OCI-LY7 (cell line): ENCODE measurements at regions not wholly inside any gene's neighbourhood (a gene's known extent, or its start where the extent isn't known, plus 50 kb on each side); places are given as distances from the start of the nearest gene placed in this dataset.

Experiments used
- BruUV-seq: library from RNA; stranded (reverse); fragments of 400-500 nt; replicated peaks from 2 replicates; lab custom pipeline; 2021; lab: Mats Ljungman, UMichigan
- CTCF ChIA-PET: fragments of 300-600 bp; sonication (Branson Sonifier 250); formaldehyde crosslinking; loops from one replicate; lab custom pipeline; 2022; ENCODE audit warnings: antibody characterized with exemption; ENCODE audit not compliant: unreplicated experiment; lab: Charles Lee
- POLR2A ChIA-PET: fragments of 300-600 bp; sonication (Branson Sonifier 250); formaldehyde crosslinking; loops from one replicate; lab custom pipeline; 2022; ENCODE audit warnings: antibody characterized with exemption; lab: Charles Lee
- DNase-seq: peaks from one replicate; pipeline ENCODE4 v3.0.0-alpha.2; 2015; ENCODE audit warnings: low spot score
- H2AFZ ChIP-seq: fragments of 200-600 bp; sonication (generic), shearing (Covaris generic); 2 replicates; pipeline ENCODE4 v1.6.1; 2014; ENCODE audit warnings: mild to moderate bottlenecking, antibody characterized with exemption, low read length, moderate library complexity
- H3K27ac ChIP-seq: fragments of 200-600 bp; sonication (generic); 2 replicates; pipeline ENCODE4 v1.5.1; 2014; ENCODE audit warnings: mixed run types, low read depth, mild to moderate bottlenecking, moderate library complexity, low read length, inconsistent platforms; ENCODE audit not compliant: poor library complexity, severe bottlenecking
- H3K36me3 ChIP-seq: fragments of 200-600 bp; sonication (generic); 2 replicates; pipeline ENCODE4 v1.6.1; 2014; ENCODE audit warnings: mild to moderate bottlenecking, antibody characterized with exemption, low read length, moderate library complexity, mixed read lengths; ENCODE audit not compliant: insufficient read depth
- H3K4me1 ChIP-seq: fragments of 200-600 bp; sonication (generic); 2 replicates; pipeline ENCODE4 v1.5.1; 2014; ENCODE audit warnings: mild to moderate bottlenecking, low read length; ENCODE audit not compliant: insufficient read depth, poor library complexity, severe bottlenecking
- H3K4me2 ChIP-seq: fragments of 200-600 bp; sonication (generic); 2 replicates; pipeline ENCODE4 v1.6.1; 2014; ENCODE audit warnings: mild to moderate bottlenecking, low read length
- H3K4me3 ChIP-seq: fragments of 200-600 bp; sonication (generic); 2 replicates; pipeline ENCODE4 v1.5.1; 2014; ENCODE audit warnings: mild to moderate bottlenecking, low read depth, low read length; ENCODE audit not compliant: poor library complexity, severe bottlenecking
- H3K79me2 ChIP-seq: fragments of 200-600 bp; sonication (generic); 2 replicates; pipeline ENCODE4 v1.6.1; 2016; ENCODE audit warnings: low read depth, mild to moderate bottlenecking, low read length, moderate library complexity, mixed read lengths; ENCODE audit not compliant: insufficient read depth
- H3K9me2 ChIP-seq: fragments of 200-600 bp; sonication (generic); 2 replicates; pipeline ENCODE4 v1.6.1; 2016; ENCODE audit warnings: mild to moderate bottlenecking, low read length, mixed read lengths; ENCODE audit not compliant: insufficient read depth
- H3K9me3 ChIP-seq: fragments of 200-600 bp; sonication (generic); 2 replicates; pipeline ENCODE4 v1.6.1; 2014; ENCODE audit warnings: mild to moderate bottlenecking, mixed run types, low read length, mixed read lengths
- H4K20me1 ChIP-seq: fragments of 200-600 bp; sonication (generic); 2 replicates; pipeline ENCODE4 v1.6.1; 2014; ENCODE audit warnings: mild to moderate bottlenecking, antibody characterized with exemption, low read length, moderate library complexity, mixed read lengths; ENCODE audit not compliant: insufficient read depth
- EZH2phosphoT487 ChIP-seq: fragments of 200-600 bp; sonication (generic); IDR thresholded peaks from 2 replicates; pipeline ENCODE4 v1.6.1; 2018; ENCODE audit warnings: low read depth, borderline replicate concordance, mild to moderate bottlenecking, mixed run types, antibody characterized with exemption, low read length, moderate library complexity, mixed read lengths
- intact Hi-C: fragments of 100-400 bp; cut with micrococcal nuclease; formaldehyde crosslinking; loops from one replicate; pipeline ENCODE4 v1.10.0; 2022; ENCODE audit not compliant: unreplicated experiment
- TF ChIP-seq, protein P1 (sequence below): fragments of 200-600 bp; sonication (generic); conservative IDR thresholded peaks from 2 replicates; pipeline ENCODE4 v1.5.1; 2014; ENCODE audit warnings: mild to moderate bottlenecking, antibody characterized with exemption, low read length, moderate library complexity, mixed read lengths

DNA sequence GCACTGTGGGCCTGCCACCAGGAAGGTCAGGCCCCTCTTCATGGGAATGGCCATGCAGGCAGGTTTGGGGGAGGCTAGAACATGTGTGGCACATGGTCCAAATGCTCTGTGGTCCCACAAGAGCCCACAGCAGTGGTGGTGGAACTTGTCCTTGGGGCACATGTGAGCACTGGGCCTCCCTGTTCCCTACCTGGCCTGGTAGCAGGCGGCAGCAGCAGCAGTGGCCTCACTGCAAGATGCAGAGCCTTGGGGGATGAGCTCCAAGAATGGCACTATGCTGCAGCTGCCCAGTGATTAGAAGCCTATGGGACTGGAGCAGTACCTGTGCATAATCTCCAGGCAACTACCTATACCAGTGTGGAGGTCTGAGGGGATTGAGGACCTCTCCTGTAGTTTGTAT lies 197.0 kb upstream of the DCAF8L1 start:
- H3K9me2 ChIP-seq, result no peaks in the 10 kb centered on the region
- H3K9me3 ChIP-seq, result no peaks in the 10 kb centered on the region
- no peak overlapping the region for H3K4me2 ChIP-seq
- intact Hi-C loops, result loop anchor here (10.0 kb wide), 1 partner anchor 1057 kb away; no protein-coding TSS in a partner anchor
- no peak for TF ChIP-seq EZH2phosphoT487
- TF ChIP-seq, protein P1, sequence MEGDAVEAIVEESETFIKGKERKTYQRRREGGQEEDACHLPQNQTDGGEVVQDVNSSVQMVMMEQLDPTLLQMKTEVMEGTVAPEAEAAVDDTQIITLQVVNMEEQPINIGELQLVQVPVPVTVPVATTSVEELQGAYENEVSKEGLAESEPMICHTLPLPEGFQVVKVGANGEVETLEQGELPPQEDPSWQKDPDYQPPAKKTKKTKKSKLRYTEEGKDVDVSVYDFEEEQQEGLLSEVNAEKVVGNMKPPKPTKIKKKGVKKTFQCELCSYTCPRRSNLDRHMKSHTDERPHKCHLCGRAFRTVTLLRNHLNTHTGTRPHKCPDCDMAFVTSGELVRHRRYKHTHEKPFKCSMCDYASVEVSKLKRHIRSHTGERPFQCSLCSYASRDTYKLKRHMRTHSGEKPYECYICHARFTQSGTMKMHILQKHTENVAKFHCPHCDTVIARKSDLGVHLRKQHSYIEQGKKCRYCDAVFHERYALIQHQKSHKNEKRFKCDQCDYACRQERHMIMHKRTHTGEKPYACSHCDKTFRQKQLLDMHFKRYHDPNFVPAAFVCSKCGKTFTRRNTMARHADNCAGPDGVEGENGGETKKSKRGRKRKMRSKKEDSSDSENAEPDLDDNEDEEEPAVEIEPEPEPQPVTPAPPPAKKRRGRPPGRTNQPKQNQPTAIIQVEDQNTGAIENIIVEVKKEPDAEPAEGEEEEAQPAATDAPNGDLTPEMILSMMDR, result no peak
- DNase-seq, result no peak
- no TSS peak for BruUV-seq
- no peak overlapping the region for H3K27ac ChIP-seq
- H2AFZ ChIP-seq, result no peak overlapping the region
- H4K20me1 ChIP-seq, result no peaks in the 10 kb centered on the region
- no peaks in the 10 kb centered on the region for H3K79me2 ChIP-seq
- ChIA-PET POLR2A (interaction anchor here (0.6 kb wide), 1 partner anchor 1645 kb away, joined by 4 read pairs; no protein-coding TSS in a partner anchor), CTCF (no interaction called here)
- no peak overlapping the region for H3K4me3 ChIP-seq
- no peaks in the 10 kb centered on the region for H3K4me1 ChIP-seq
- no peaks in the 10 kb centered on the region for H3K36me3 ChIP-seq

DNA sequence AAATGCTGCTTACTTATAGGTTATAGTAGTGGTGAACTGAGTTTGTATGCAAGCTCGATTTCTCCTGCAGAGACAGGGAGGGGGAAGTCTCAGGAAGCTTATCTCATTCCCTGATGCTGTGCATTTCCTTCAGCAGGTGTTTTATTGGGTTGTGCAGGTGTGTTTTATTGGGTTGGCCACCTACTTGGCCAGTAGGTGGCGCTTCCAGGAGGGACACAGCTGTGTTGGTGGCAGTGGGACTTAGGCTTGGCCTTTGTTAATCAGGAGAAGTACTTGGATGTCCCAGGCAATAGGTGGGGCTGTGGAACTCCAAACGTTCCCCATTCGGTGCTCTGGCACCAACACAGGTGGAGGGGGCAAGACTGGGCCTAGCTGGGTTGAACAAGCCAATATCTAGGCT lies 196.0 kb upstream of the DCAF8L1 start:
- DNase-seq, result peak; percentile 0
- Histone ChIP-seq H3K9me3 (no peaks in the 10 kb centered on the region), H3K9me2 (no peaks in the 10 kb centered on the region), H3K4me1 (no peaks in the 10 kb centered on the region), H3K4me2 (no peak overlapping the region), H4K20me1 (no peaks in the 10 kb centered on the region), H3K79me2 (no peaks in the 10 kb centered on the region), H3K36me3 (no peaks in the 10 kb centered on the region), H3K4me3 (no peak overlapping the region), H2AFZ (no peak overlapping the region), H3K27ac (no peak overlapping the region)
- BruUV-seq, result no TSS peak
- intact Hi-C loops, result loop anchor here (10.0 kb wide), 1 partner anchor 1058 kb away; no protein-coding TSS in a partner anchor
- ChIA-PET CTCF (no interaction called here), POLR2A (no interaction called here)
- TF ChIP-seq, protein P1, result peak; percentile 52
- TF ChIP-seq EZH2phosphoT487, result no peak

DNA sequence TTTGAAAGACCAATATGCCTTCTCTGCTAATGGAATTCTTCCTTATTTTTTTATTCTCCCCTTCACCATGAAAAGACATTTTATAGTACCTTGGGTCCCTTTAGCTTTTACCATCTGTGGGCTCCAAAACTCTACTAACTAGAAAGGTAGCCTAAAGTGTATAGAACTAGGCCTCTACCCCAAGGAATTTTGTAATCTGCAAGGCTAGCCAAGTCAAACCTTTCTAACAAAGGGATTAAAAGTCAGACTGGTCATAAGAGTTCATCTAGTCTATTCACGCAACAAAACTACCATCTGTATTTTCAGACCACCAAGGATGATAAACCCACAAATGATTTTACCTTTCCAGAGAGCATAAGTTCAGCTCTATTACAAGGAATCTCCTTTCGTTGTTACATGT lies 189.5 kb upstream of the DCAF8L1 start:
- CTCF ChIA-PET, result no interaction called here

More for the DNA sequence above, 189.5 kb upstream of the DCAF8L1 start:
- H3K9me3 ChIP-seq, result no peaks in the 10 kb centered on the region
- BruUV-seq, result no TSS peak
- no peak overlapping the region for H2AFZ ChIP-seq
- no peaks in the 10 kb centered on the region for H3K4me1 ChIP-seq
- intact Hi-C loops, result loop anchor here (10.0 kb wide), 1 partner anchor 1064 kb away; no protein-coding TSS in a partner anchor
- POLR2A ChIA-PET, result no interaction called here
- DNase-seq, result no peak
- no peaks in the 10 kb centered on the region for H3K9me2 ChIP-seq
- H3K27ac ChIP-seq, result no peak overlapping the region
- no peaks in the 10 kb centered on the region for H3K36me3 ChIP-seq
- no peaks in the 10 kb centered on the region for H3K79me2 ChIP-seq
- TF ChIP-seq, protein P1, result no peak
- no peak for TF ChIP-seq EZH2phosphoT487
- no peak overlapping the region for H3K4me3 ChIP-seq
- no peak overlapping the region for H3K4me2 ChIP-seq
- no peaks in the 10 kb centered on the region for H4K20me1 ChIP-seq
